Ascending aorta (tissue), 2 donors: ENCODE measurements at regions not wholly inside any gene's neighbourhood (a gene's known extent, or its start where the extent isn't known, plus 50 kb on each side); places are given as distances from the start of the nearest gene placed in this dataset.

Source experiments
- DNase-seq, 2 donors: peaks; one replicate each; pipeline ENCODE4 v3.0.0-alpha.2; 2019; ENCODE audit warnings: low spot score in 2 of 2
- H3K27ac ChIP-seq, 2 donors: fragments of 200-600 bp; sonication (generic); one replicate each; pipeline ENCODE4 v1.5.1; 2016 to 2017; ENCODE audit warnings: mild to moderate bottlenecking in 1 of 2
- H3K27me3 ChIP-seq: fragments of 200-600 bp; sonication (generic); one replicate; pipeline ENCODE4 v1.5.1; 2017
- H3K36me3 ChIP-seq, 2 donors: fragments of 200-600 bp; sonication (generic); one replicate each; pipeline ENCODE4 v1.5.1; 2016
- H3K4me1 ChIP-seq, 2 donors: fragments of 200-600 bp; sonication (generic); one replicate each; pipeline ENCODE4 v1.5.1; 2016 to 2017; ENCODE audit warnings: mild to moderate bottlenecking in 1 of 2
- H3K4me3 ChIP-seq, 2 donors: fragments of 200-600 bp; sonication (generic); one replicate each; pipeline ENCODE4 v1.5.1; 2016 to 2017; ENCODE audit warnings: mild to moderate bottlenecking in 1 of 2
- H3K9me3 ChIP-seq, 2 donors: fragments of 200-600 bp; sonication (generic); one replicate each; pipeline ENCODE4 v1.5.1; 2016
- intact Hi-C: fragments of 100-400 bp; cut with DNase I; formaldehyde crosslinking; loops from one replicate; pipeline ENCODE4 v1.15.1; 2023
- TF ChIP-seq, protein P1 (sequence below), 3 experiments: fragments of 200-600 bp in 2 of 3; fragments of 450-650 bp in 1 of 3; sonication (generic) in 2 of 3; IDR thresholded peaks; one replicate each; pipeline ENCODE4 v1.5.1; 2016 to 2019; ENCODE audit warnings: antibody characterized with exemption in 3 of 3, mild to moderate bottlenecking in 1 of 3, moderate library complexity in 1 of 3

DNA sequence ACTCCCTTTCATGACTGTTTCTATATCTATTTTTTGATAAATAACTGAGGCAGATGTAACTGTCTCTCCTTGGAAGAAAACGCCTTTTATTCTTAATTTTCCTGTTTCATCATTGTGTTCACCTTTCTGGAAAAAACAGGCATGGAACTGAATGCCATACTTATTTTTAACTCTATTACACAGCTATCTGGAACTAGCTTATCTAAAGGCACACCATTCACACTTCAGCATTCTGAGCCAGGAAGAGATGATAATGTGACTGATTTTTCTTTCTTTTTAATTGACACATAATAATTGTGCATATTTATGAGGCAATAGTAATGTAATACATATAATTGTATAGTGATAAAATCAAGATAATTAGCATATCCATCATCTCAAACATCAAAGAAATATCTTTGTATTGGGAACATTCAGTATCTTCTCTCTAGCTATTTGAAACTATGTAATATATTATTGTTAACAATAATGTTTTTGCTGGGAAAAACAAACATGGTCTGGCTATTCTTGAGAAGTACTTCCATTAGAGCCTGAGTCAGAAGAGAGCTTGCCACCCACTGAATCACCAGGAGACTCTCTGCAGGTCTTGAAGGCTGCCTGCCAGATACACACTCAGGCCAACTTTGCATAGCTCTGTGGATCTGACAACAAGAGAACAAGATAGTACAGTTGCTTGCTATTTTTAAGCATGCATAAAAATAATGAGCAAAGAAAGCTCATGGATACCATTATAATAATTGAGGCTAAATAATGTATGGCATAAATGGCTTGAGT, 501.0 kb upstream of the EDIL3 start:
- intact Hi-C loops: no loop called here
- DNase-seq: peak in 1 of 2 donors; percentile 66
- Histone ChIP-seq H3K36me3 (no peaks in the 10 kb centered on the region), H3K4me3 (no peak overlapping the region), H3K4me1 (peaks cover 0 to 2% of the 10 kb centered on the region in 2 donors), H3K27me3 (no peaks in the 10 kb centered on the region), H3K27ac (peak overlapping the region in 1 of 2 donors; percentile 51), H3K9me3 (no peaks in the 10 kb centered on the region)
- TF ChIP-seq, protein P1, sequence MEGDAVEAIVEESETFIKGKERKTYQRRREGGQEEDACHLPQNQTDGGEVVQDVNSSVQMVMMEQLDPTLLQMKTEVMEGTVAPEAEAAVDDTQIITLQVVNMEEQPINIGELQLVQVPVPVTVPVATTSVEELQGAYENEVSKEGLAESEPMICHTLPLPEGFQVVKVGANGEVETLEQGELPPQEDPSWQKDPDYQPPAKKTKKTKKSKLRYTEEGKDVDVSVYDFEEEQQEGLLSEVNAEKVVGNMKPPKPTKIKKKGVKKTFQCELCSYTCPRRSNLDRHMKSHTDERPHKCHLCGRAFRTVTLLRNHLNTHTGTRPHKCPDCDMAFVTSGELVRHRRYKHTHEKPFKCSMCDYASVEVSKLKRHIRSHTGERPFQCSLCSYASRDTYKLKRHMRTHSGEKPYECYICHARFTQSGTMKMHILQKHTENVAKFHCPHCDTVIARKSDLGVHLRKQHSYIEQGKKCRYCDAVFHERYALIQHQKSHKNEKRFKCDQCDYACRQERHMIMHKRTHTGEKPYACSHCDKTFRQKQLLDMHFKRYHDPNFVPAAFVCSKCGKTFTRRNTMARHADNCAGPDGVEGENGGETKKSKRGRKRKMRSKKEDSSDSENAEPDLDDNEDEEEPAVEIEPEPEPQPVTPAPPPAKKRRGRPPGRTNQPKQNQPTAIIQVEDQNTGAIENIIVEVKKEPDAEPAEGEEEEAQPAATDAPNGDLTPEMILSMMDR (IDR thresholded peaks at IDR 0.05): no peak

GRCh38 chr5:84881737-84882136, 497.1 kb upstream of the EDIL3 start:
- Histone ChIP-seq H3K4me3 (no peak overlapping the region), H3K27ac (no peak overlapping the region), H3K27me3 (no peaks in the 10 kb centered on the region), H3K9me3 (no peaks in the 10 kb centered on the region), H3K4me1 (peaks cover 0 to 2% of the 10 kb centered on the region in 2 donors), H3K36me3 (no peaks in the 10 kb centered on the region)
- no peak for DNase-seq
- intact Hi-C loops: no loop called here
- TF ChIP-seq, protein P1 (IDR thresholded peaks at IDR 0.05): no peak

GRCh38 chr5:84874196-84874595, 489.5 kb upstream of the EDIL3 start:
- Histone ChIP-seq H3K4me3 (no peak overlapping the region), H3K9me3 (no peaks in the 10 kb centered on the region), H3K27me3 (no peaks in the 10 kb centered on the region), H3K36me3 (no peaks in the 10 kb centered on the region), H3K27ac (no peak overlapping the region), H3K4me1 (no peaks in the 10 kb centered on the region)
- TF ChIP-seq, protein P1 (IDR thresholded peaks at IDR 0.05): no peak
- intact Hi-C loops: no loop called here
- DNase-seq: no peak

GRCh38 chr5:84872768-84873167, 488.1 kb upstream of the EDIL3 start:
- intact Hi-C loops: no loop called here
- Histone ChIP-seq H3K27ac (no peak overlapping the region), H3K36me3 (no peaks in the 10 kb centered on the region), H3K27me3 (no peaks in the 10 kb centered on the region), H3K4me3 (no peak overlapping the region), H3K4me1 (no peaks in the 10 kb centered on the region), H3K9me3 (no peaks in the 10 kb centered on the region)
- DNase-seq: no peak
- TF ChIP-seq, protein P1 (IDR thresholded peaks at IDR 0.05): no peak

- no peaks in the 10 kb centered on the region for H3K4me1 ChIP-seq
- TF ChIP-seq, protein P1 (IDR thresholded peaks at IDR 0.05): no peak
- H3K9me3 ChIP-seq: no peaks in the 10 kb centered on the region
- DNase-seq: no peak
- H3K27ac ChIP-seq: no peak overlapping the region
- H3K27me3 ChIP-seq: no peaks in the 10 kb centered on the region
- intact Hi-C loops: no loop called here
- no peak overlapping the region for H3K4me3 ChIP-seq
- no peaks in the 10 kb centered on the region for H3K36me3 ChIP-seq
These were observed 485.7 kb upstream of the EDIL3 start for GRCh38 chr5:84870369-84870768.
